ENCODE measurements at regions not wholly inside any gene's neighbourhood (a gene's known extent, or its start where the extent isn't known, plus 50 kb on each side); places are given as distances from the start of the nearest gene placed in this dataset.

GRCh38 chr5:179468696-179469095 is 81.7 kb upstream of the RUFY1 start:
- Histone ChIP-seq H3K4me3 (ENCODE audit: low read depth, low read length, poor library complexity, severe bottlenecking) (no peak overlapping the region), H3F3A (ENCODE audit: insufficient read depth, low read length) (no peaks in the 10 kb centered on the region), H4K20me1 (ENCODE audit: insufficient read depth, low read length) (no peaks in the 10 kb centered on the region), H3K79me2 (ENCODE audit: insufficient read depth, low read length) (no peaks in the 10 kb centered on the region), H3K9me2 (ENCODE audit: low read depth, low read length) (no peaks in the 10 kb centered on the region), H3K27ac (ENCODE audit: low read depth, low read length, poor library complexity, severe bottlenecking) (no peak overlapping the region), H3K9me3 (ENCODE audit: low read length) (no peaks in the 10 kb centered on the region), H3K4me2 (ENCODE audit: low read length) (no peak overlapping the region), H3K27me3 (ENCODE audit: insufficient read depth, low read length) (no peaks in the 10 kb centered on the region), H3K9ac (ENCODE audit: low read length) (no peak overlapping the region), H2AFZ (ENCODE audit: low read length) (no peak overlapping the region), H3K4me1 (ENCODE audit: insufficient read depth, low read length, severe bottlenecking) (no peaks in the 10 kb centered on the region), H3K36me3 (ENCODE audit: insufficient read depth, low read length) (no peaks in the 10 kb centered on the region)
- TF ChIP-seq EZH2 (IDR thresholded peaks at IDR 0.05; ENCODE audit: borderline replicate concordance, low read length) = no peak
- TF ChIP-seq CTCF (IDR thresholded peaks at IDR 0.05; ENCODE audit: low read length) = no peak

- H4K20me1 ChIP-seq (ENCODE audit: insufficient read depth, low read length) = no peaks in the 10 kb centered on the region
- H3K27ac ChIP-seq (ENCODE audit: low read depth, low read length, poor library complexity, severe bottlenecking) = no peak overlapping the region
- H3K4me2 ChIP-seq (ENCODE audit: low read length) = no peak overlapping the region
- no peaks in the 10 kb centered on the region for H3K79me2 ChIP-seq (ENCODE audit: insufficient read depth, low read length)
- no peak overlapping the region for H3K4me3 ChIP-seq (ENCODE audit: low read depth, low read length, poor library complexity, severe bottlenecking)
- no peaks in the 10 kb centered on the region for H3K9me2 ChIP-seq (ENCODE audit: low read depth, low read length)
- H3K36me3 ChIP-seq (ENCODE audit: insufficient read depth, low read length) = no peaks in the 10 kb centered on the region
- no peaks in the 10 kb centered on the region for H3K27me3 ChIP-seq (ENCODE audit: insufficient read depth, low read length)
- no peak for TF ChIP-seq EZH2 (IDR thresholded peaks at IDR 0.05; ENCODE audit: borderline replicate concordance, low read length)
- no peak for TF ChIP-seq CTCF (IDR thresholded peaks at IDR 0.05; ENCODE audit: low read length)
- no peaks in the 10 kb centered on the region for H3K4me1 ChIP-seq (ENCODE audit: insufficient read depth, low read length, severe bottlenecking)
- no peak overlapping the region for H2AFZ ChIP-seq (ENCODE audit: low read length)
- H3K9ac ChIP-seq (ENCODE audit: low read length) = no peak overlapping the region
- H3K9me3 ChIP-seq (ENCODE audit: low read length) = no peaks in the 10 kb centered on the region
- no peaks in the 10 kb centered on the region for H3F3A ChIP-seq (ENCODE audit: insufficient read depth, low read length)
Measured at GRCh38 chr5:179467441-179467840, 82.9 kb upstream of the RUFY1 start.

- Histone ChIP-seq H3F3A (ENCODE audit: insufficient read depth, low read length) (no peaks in the 10 kb centered on the region), H3K4me2 (ENCODE audit: low read length) (no peak overlapping the region), H3K79me2 (ENCODE audit: insufficient read depth, low read length) (no peaks in the 10 kb centered on the region), H4K20me1 (ENCODE audit: insufficient read depth, low read length) (no peaks in the 10 kb centered on the region), H3K4me1 (ENCODE audit: insufficient read depth, low read length, severe bottlenecking) (no peaks in the 10 kb centered on the region), H3K9ac (ENCODE audit: low read length) (no peak overlapping the region), H3K36me3 (ENCODE audit: insufficient read depth, low read length) (no peaks in the 10 kb centered on the region), H3K4me3 (ENCODE audit: low read depth, low read length, poor library complexity, severe bottlenecking) (no peak overlapping the region), H3K27ac (ENCODE audit: low read depth, low read length, poor library complexity, severe bottlenecking) (no peak overlapping the region), H3K9me2 (ENCODE audit: low read depth, low read length) (no peaks in the 10 kb centered on the region), H3K9me3 (ENCODE audit: low read length) (no peaks in the 10 kb centered on the region), H2AFZ (ENCODE audit: low read length) (no peak overlapping the region), H3K27me3 (ENCODE audit: insufficient read depth, low read length) (no peaks in the 10 kb centered on the region)
- no peak for TF ChIP-seq EZH2 (IDR thresholded peaks at IDR 0.05; ENCODE audit: borderline replicate concordance, low read length)
- no peak for TF ChIP-seq CTCF (IDR thresholded peaks at IDR 0.05; ENCODE audit: low read length)
Measured at GRCh38 chr5:179464631-179465030, 85.7 kb upstream of the RUFY1 start.

Data from OCI-LY1 (cell line).